MM.1S (cell line): ENCODE measurements at regions not wholly inside any gene's neighbourhood (a gene's known extent, or its start where the extent isn't known, plus 50 kb on each side); places are given as distances from the start of the nearest gene placed in this dataset.

Experiments used
- DNase-seq: peaks from one replicate; pipeline ENCODE4 v3.0.0-alpha.2; 2015
- H2AFZ ChIP-seq: fragments of 300-600 bp; sonication (generic); 2 replicates; pipeline ENCODE4 v1.6.0; 2016; ENCODE audit warnings: antibody characterized with exemption, low read length
- H3F3A ChIP-seq: fragments of 300-600 bp; sonication (generic); 2 replicates; pipeline ENCODE4 v1.6.1; 2016; ENCODE audit warnings: mild to moderate bottlenecking, antibody characterized with exemption, low read length, moderate library complexity, mixed read lengths; ENCODE audit not compliant: insufficient read depth
- H3K27ac ChIP-seq: fragments of 300-600 bp; sonication (generic); 2 replicates; pipeline ENCODE4 v1.5.1; 2016; ENCODE audit warnings: mild to moderate bottlenecking, low read length
- H3K27me3 ChIP-seq: fragments of 300-600 bp; sonication (generic); replicated peaks from 2 replicates; pipeline ENCODE4 v1.6.0; 2016; ENCODE audit warnings: low read length; ENCODE audit not compliant: insufficient read depth
- H3K36me3 ChIP-seq: fragments of 300-600 bp; sonication (generic); replicated peaks from 2 replicates; pipeline ENCODE4 v1.6.1; 2016; ENCODE audit warnings: mild to moderate bottlenecking, low read length, mixed read lengths; ENCODE audit not compliant: insufficient read depth
- H3K4me1 ChIP-seq: fragments of 300-600 bp; sonication (generic); 2 replicates; pipeline ENCODE4 v1.6.1; 2016; ENCODE audit warnings: low read length, mixed read lengths
- H3K4me2 ChIP-seq: fragments of 300-600 bp; sonication (generic); 2 replicates; pipeline ENCODE4 v1.6.0; 2016; ENCODE audit warnings: low read depth, low read length
- H3K4me3 ChIP-seq: fragments of 300-600 bp; sonication (generic); 2 replicates; pipeline ENCODE4 v1.5.1; 2016; ENCODE audit warnings: low read length, mixed read lengths
- H3K79me2 ChIP-seq: fragments of 300-600 bp; sonication (generic); 2 replicates; pipeline ENCODE4 v1.6.1; 2016; ENCODE audit warnings: mixed run types, low read length, mixed read lengths
- H3K9ac ChIP-seq: fragments of 300-600 bp; sonication (generic); 2 replicates; pipeline ENCODE4 v1.6.1; 2016; ENCODE audit warnings: low read length, mixed read lengths
- H3K9me2 ChIP-seq: fragments of 300-600 bp; sonication (generic); replicated peaks from 2 replicates; pipeline ENCODE4 v1.6.1; 2016; ENCODE audit warnings: mild to moderate bottlenecking, low read length, mixed read lengths; ENCODE audit not compliant: insufficient read depth
- H3K9me3 ChIP-seq: fragments of 300-600 bp; sonication (generic); replicated peaks from 2 replicates; pipeline ENCODE4 v1.6.1; 2016; ENCODE audit warnings: mild to moderate bottlenecking, low read length, mixed read lengths; ENCODE audit not compliant: insufficient read depth
- H4K20me1 ChIP-seq: fragments of 300-600 bp; sonication (generic); 2 replicates; pipeline ENCODE4 v1.6.1; 2016; ENCODE audit warnings: mild to moderate bottlenecking, low read length, moderate library complexity, mixed read lengths; ENCODE audit not compliant: insufficient read depth
- CTCF ChIP-seq: fragments of 300-600 bp; sonication (generic); IDR thresholded peaks from 2 replicates; pipeline ENCODE4 v1.5.1; 2016; ENCODE audit warnings: antibody characterized with exemption, low read length, mixed read lengths
- EZH2 ChIP-seq: fragments of 300-600 bp; sonication (generic); optimal IDR thresholded peaks from 2 replicates; pipeline ENCODE3; 2017; ENCODE audit warnings: low read depth, mild to moderate bottlenecking, antibody characterized with exemption, low read length, mixed read lengths
- EZH2phosphoT487 ChIP-seq: fragments of 300-600 bp; sonication (generic); IDR thresholded peaks from 2 replicates; pipeline ENCODE4 v1.6.1; 2018; ENCODE audit warnings: antibody characterized with exemption, low read length

GRCh38 chr16:13780406-13781168, 139.4 kb upstream of the ERCC4 start:
- no peaks in the 10 kb centered on the region for H4K20me1 ChIP-seq
- H3K79me2 ChIP-seq, result no peaks in the 10 kb centered on the region
- DNase-seq, result no peak
- no peaks in the 10 kb centered on the region for H3K9me2 ChIP-seq
- no peaks in the 10 kb centered on the region for H3F3A ChIP-seq
- no peak overlapping the region for H3K27ac ChIP-seq
- H3K4me3 ChIP-seq, result no peak overlapping the region
- no peaks in the 10 kb centered on the region for H3K27me3 ChIP-seq
- H3K4me1 ChIP-seq, result no peaks in the 10 kb centered on the region
- no peaks in the 10 kb centered on the region for H3K9me3 ChIP-seq
- H3K9ac ChIP-seq, result no peak overlapping the region
- no peak overlapping the region for H3K4me2 ChIP-seq
- H3K36me3 ChIP-seq, result no peaks in the 10 kb centered on the region
- no peak overlapping the region for H2AFZ ChIP-seq
- no peak for TF ChIP-seq EZH2
- TF ChIP-seq CTCF, result no peak
- TF ChIP-seq EZH2phosphoT487, result no peak

DNA sequence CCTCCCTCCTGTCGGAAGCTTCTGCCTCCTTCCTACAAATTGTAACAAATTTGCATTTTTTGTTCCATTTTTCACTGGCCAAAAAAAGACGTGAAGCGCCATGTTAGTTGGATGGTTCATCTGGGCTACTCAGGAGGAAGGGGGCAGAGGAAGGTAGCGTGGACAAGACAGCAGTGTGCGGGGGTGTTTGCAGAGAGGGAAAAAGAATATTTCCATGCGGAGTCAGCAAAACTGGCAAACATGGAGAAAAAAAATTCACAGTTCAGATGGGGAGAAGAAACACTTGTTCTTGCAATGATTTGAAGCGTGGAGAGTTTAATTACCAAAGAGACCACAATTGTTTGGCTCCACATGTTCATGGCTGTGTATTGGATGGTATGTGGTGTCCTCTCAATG, 138.8 kb upstream of the ERCC4 start:
- H3K79me2 ChIP-seq, result no peaks in the 10 kb centered on the region
- no peaks in the 10 kb centered on the region for H3K36me3 ChIP-seq
- H3F3A ChIP-seq, result no peaks in the 10 kb centered on the region
- no peaks in the 10 kb centered on the region for H3K4me1 ChIP-seq
- no peak for DNase-seq
- no peaks in the 10 kb centered on the region for H4K20me1 ChIP-seq
- no peak overlapping the region for H3K4me3 ChIP-seq
- H3K27ac ChIP-seq, result no peak overlapping the region
- no peak overlapping the region for H3K9ac ChIP-seq
- H2AFZ ChIP-seq, result no peak overlapping the region
- H3K9me3 ChIP-seq, result no peaks in the 10 kb centered on the region
- TF ChIP-seq CTCF, result no peak
- TF ChIP-seq EZH2phosphoT487, result no peak
- no peak for TF ChIP-seq EZH2
- no peak overlapping the region for H3K4me2 ChIP-seq
- no peaks in the 10 kb centered on the region for H3K9me2 ChIP-seq
- H3K27me3 ChIP-seq, result no peaks in the 10 kb centered on the region

GRCh38 chr16:13781575-13782338, 138.2 kb upstream of the ERCC4 start:
- no peak overlapping the region for H3K4me2 ChIP-seq
- H3K36me3 ChIP-seq, result no peaks in the 10 kb centered on the region
- H3K79me2 ChIP-seq, result no peaks in the 10 kb centered on the region
- no peaks in the 10 kb centered on the region for H3K27me3 ChIP-seq
- no peak overlapping the region for H3K9ac ChIP-seq
- H3K9me2 ChIP-seq, result no peaks in the 10 kb centered on the region
- H3K4me1 ChIP-seq, result no peaks in the 10 kb centered on the region
- no peak overlapping the region for H3K27ac ChIP-seq
- no peak for DNase-seq
- no peak overlapping the region for H3K4me3 ChIP-seq
- H3F3A ChIP-seq, result no peaks in the 10 kb centered on the region
- H2AFZ ChIP-seq, result no peak overlapping the region
- no peak for TF ChIP-seq EZH2phosphoT487
- TF ChIP-seq EZH2, result no peak
- TF ChIP-seq CTCF, result no peak
- H4K20me1 ChIP-seq, result no peaks in the 10 kb centered on the region
- no peaks in the 10 kb centered on the region for H3K9me3 ChIP-seq
